GM18511 (cell line): ENCODE measurements at regions not wholly inside any gene's neighbourhood (a gene's known extent, or its start where the extent isn't known, plus 50 kb on each side); places are given as distances from the start of the nearest gene placed in this dataset.

Experiments used
- ATAC-seq: cut with Tn5 transposase; IDR thresholded peaks from one replicate; pipeline ENCODE4 v1.9.1; 2021; ENCODE audit warnings: mild to moderate bottlenecking, moderate library complexity; ENCODE audit not compliant: unreplicated experiment

- ATAC-seq: no peak
These were observed 142.8 kb upstream of the STK17B start for GRCh38 chr2:196314157-196314556.

GRCh38 chr2:196314780-196315179, 143.4 kb upstream of the STK17B start:
- no peak for ATAC-seq

- ATAC-seq: no peak
These were observed 144.1 kb upstream of the STK17B start for GRCh38 chr2:196315388-196316049.

- no peak for ATAC-seq
These were observed 144.7 kb upstream of the STK17B start for GRCh38 chr2:196316050-196316430.

- no peak for ATAC-seq
These were observed 147.4 kb upstream of the STK17B start for GRCh38 chr2:196318517-196319377.

GRCh38 chr2:196322973-196323810, 151.8 kb upstream of the STK17B start:
- no peak for ATAC-seq

GRCh38 chr2:196324211-196324610, 152.8 kb upstream of the STK17B start:
- no peak for ATAC-seq

GRCh38 chr2:196328088-196328680, 156.8 kb upstream of the STK17B start:
- ATAC-seq: no peak

GRCh38 chr2:196329959-196330358, 158.6 kb upstream of the STK17B start:
- no peak for ATAC-seq

GRCh38 chr2:196330645-196331044, 159.3 kb upstream of the STK17B start:
- ATAC-seq: no peak

GRCh38 chr2:196331143-196331542, 159.8 kb upstream of the STK17B start:
- no peak for ATAC-seq

- ATAC-seq: no peak
These were observed 160.5 kb upstream of the STK17B start for GRCh38 chr2:196331851-196332250.

GRCh38 chr2:196333397-196333796, 162.0 kb upstream of the STK17B start:
- no peak for ATAC-seq

- no peak for ATAC-seq
These were observed 163.3 kb upstream of the STK17B start for GRCh38 chr2:196334710-196335109.

- ATAC-seq: no peak
These were observed 163.8 kb upstream of the STK17B start for GRCh38 chr2:196335221-196335634.

GRCh38 chr2:196336207-196336606, 164.8 kb upstream of the STK17B start:
- no peak for ATAC-seq

- peak; percentile 60 for ATAC-seq
These were observed 165.3 kb upstream of the STK17B start for GRCh38 chr2:196336715-196337114.

GRCh38 chr2:196337208-196337953, 166.0 kb upstream of the STK17B start:
- ATAC-seq: peak; percentile 55

- ATAC-seq: no peak
These were observed 167.1 kb upstream of the STK17B start for GRCh38 chr2:196338440-196338839.

- no peak for ATAC-seq
These were observed 170.0 kb upstream of the STK17B start for GRCh38 chr2:196341277-196341841.
